HG03196 (cell line): ENCODE measurements at regions not wholly inside any gene's neighbourhood (a gene's known extent, or its start where the extent isn't known, plus 50 kb on each side); places are given as distances from the start of the nearest gene placed in this dataset.

ENCODE experiments used
- ATAC-seq: cut with Tn5 transposase; IDR thresholded peaks from one replicate; pipeline ENCODE4 v1.9.1; 2021; ENCODE audit not compliant: unreplicated experiment

GRCh38 chr11:110988671-110989070 is 256.9 kb upstream of the POU2AF2 start:
- no peak for ATAC-seq

GRCh38 chr11:110986016-110986415 is 259.5 kb upstream of the POU2AF2 start:
- ATAC-seq: no peak

- no peak for ATAC-seq
These were observed 260.0 kb upstream of the POU2AF2 start for GRCh38 chr11:110985547-110985946.

- ATAC-seq: no peak
These were observed 260.8 kb upstream of the POU2AF2 start for GRCh38 chr11:110984693-110985092.

- ATAC-seq: no peak
These were observed 261.4 kb upstream of the POU2AF2 start for GRCh38 chr11:110984147-110984546.

GRCh38 chr11:110982214-110982613 is 263.3 kb upstream of the POU2AF2 start:
- ATAC-seq: no peak

- no peak for ATAC-seq
These were observed 265.8 kb upstream of the POU2AF2 start for GRCh38 chr11:110979696-110980095.

- ATAC-seq: no peak
These were observed 265.4 kb upstream of the ARHGAP20 start for GRCh38 chr11:110977661-110978060.

- no peak for ATAC-seq
These were observed 262.5 kb upstream of the ARHGAP20 start for GRCh38 chr11:110974731-110975130.

- ATAC-seq: no peak
These were observed 261.3 kb upstream of the ARHGAP20 start for GRCh38 chr11:110973401-110973980.

- no peak for ATAC-seq
These were observed 260.4 kb upstream of the ARHGAP20 start for GRCh38 chr11:110972640-110973039.

- ATAC-seq: no peak
These were observed 259.9 kb upstream of the ARHGAP20 start for GRCh38 chr11:110972106-110972505.

- no peak for ATAC-seq
These were observed 258.9 kb upstream of the ARHGAP20 start for GRCh38 chr11:110971140-110971539.

GRCh38 chr11:110968348-110969062 is 256.3 kb upstream of the ARHGAP20 start:
- ATAC-seq: no peak

- ATAC-seq: no peak
These were observed 253.9 kb upstream of the ARHGAP20 start for GRCh38 chr11:110966131-110966530.

GRCh38 chr11:110962921-110963320 is 250.7 kb upstream of the ARHGAP20 start:
- no peak for ATAC-seq

- no peak for ATAC-seq
These were observed 247.9 kb upstream of the ARHGAP20 start for GRCh38 chr11:110960167-110960566.

- ATAC-seq: no peak
These were observed 246.0 kb upstream of the ARHGAP20 start for GRCh38 chr11:110958216-110958615.

- ATAC-seq: no peak
These were observed 243.5 kb upstream of the ARHGAP20 start for GRCh38 chr11:110955776-110956175.

- ATAC-seq: no peak
These were observed 239.8 kb upstream of the ARHGAP20 start for GRCh38 chr11:110951950-110952503.

- ATAC-seq: no peak
These were observed 239.1 kb upstream of the ARHGAP20 start for GRCh38 chr11:110951037-110951949.
